ENCODE measurements at regions not wholly inside any gene's neighbourhood (a gene's known extent, or its start where the extent isn't known, plus 50 kb on each side); places are given as distances from the start of the nearest gene placed in this dataset.

DNA sequence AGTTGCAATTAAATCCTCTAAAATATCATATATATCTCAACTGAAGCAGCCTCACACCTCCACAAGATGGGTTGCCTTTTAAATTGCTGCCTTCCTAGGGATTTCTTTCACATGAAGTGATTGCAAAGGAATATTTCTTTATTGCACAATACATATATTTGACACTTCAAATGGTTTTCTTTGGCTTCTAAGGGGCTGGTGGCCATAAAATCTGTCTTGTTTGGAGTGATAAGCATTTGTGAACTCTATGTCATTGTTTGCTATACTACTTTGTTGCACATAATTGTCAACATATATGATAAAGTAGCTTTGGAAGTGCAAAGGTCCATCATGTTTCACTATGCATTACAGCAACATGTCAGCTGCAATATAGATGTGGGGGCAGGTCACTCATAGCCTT is 2380.9 kb downstream of the PCDH9 start:
- no peak for DNase-seq

DNA sequence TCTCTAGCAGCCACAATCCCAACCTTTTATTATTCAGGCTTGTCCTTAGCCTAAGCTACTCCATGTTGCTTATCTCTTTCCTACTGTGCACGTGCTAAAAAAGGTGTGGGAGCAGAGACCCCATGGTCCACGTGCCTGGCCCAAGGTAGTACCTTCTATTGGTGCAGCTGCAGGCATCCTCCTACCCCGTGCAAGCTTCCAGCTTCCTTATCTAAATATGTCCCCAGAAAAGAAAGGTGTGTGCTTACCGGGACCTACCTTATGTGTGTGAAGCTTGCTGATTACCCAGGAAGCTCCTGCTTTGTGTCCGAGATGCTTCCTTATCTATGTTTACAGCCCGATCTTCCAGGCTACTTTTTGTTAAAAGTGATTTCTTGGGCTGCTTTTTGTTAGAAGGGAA is 2382.4 kb downstream of the PCDH9 start:
- no peak for DNase-seq

DNA sequence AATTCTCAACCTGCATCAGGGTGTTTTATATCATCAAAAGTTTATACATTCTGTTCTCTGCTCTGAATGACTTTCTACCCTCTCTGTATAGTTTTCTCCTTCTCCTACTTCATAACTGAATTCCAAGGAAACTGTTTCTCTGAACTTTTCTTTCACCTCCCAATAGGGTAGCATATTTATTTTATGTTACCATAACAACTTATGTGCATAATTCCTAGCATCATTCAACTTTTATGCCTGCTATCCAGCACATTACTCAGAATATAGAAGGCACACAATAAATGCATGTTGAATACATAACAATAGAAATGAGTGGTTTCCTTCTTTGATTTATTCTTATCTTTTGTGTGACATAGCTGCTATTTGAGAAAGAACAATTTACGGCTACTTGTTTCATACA is 2385.0 kb downstream of the PCDH9 start:
- DNase-seq: no peak

DNA sequence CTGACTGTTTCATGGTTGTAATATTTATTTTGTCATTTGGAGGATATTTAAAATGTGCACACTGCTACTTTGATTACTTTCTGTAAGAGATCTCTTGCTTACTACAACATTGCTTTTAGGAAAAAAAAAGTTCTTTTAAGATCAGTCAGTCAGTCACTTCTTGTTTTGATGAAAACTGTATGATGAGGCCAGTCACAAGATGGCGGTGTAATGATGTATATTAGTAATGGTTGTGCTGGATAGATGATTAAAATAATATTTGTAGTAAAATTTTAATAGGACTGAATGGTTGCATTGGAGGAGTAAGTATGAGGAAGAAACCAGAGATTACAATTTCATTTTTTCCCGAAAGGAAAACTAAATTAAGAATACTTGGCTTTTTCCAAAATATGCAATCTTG is 2411.1 kb downstream of the PCDH9 start:
- no peak for DNase-seq

GRCh38 chr13:64817691-64818090 is 2412.4 kb downstream of the PCDH9 start:
- no peak for DNase-seq

- no peak for DNase-seq
Observed at GRCh38 chr13:64810750-64811149, 2419.4 kb downstream of the PCDH9 start.

- DNase-seq: no peak
Observed at GRCh38 chr13:64808704-64809103, 2421.4 kb downstream of the PCDH9 start.

- DNase-seq: no peak
Observed at GRCh38 chr13:64801768-64802167, 2428.4 kb downstream of the PCDH9 start.

GRCh38 chr13:64798422-64798821 is 2431.7 kb downstream of the PCDH9 start:
- DNase-seq: no peak

DNA sequence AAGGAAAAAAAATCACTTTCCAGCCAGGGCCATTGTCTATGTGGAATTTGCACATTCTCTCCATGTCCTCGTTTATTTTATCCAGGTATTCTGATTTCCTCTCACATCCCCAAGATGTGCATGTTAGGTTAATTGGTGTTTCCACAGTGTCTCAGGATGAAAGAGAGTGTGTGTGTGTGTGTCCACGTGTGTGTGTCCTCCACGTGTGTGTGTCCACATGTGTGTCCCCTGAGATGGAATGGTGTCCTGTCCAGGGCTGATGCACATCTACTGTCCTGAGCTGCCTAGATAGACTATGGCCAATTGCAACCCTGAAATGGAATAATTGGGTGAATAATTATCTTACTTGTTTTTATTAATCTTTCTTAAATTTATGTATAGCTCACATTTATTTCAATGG is 2436.5 kb downstream of the PCDH9 start:
- no peak for DNase-seq

DNA sequence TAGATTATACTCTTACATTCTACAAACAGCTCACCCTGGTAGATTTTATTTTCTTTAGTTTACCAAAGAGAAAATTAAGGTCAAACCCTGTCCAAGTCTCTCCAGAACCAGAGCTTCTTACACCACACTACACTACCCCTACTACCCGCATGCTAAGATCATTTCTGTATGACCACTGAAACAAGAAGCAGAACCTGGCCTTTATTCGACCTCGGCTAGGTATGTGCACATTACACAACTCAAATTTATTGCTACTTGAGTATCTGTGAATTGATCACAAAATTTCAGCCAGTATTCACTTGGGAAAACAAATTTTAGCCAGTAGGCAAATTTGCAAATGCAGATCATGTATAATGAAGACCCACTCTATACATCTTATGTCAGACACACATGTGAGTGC is 2437.0 kb downstream of the PCDH9 start:
- no peak for DNase-seq

DNA sequence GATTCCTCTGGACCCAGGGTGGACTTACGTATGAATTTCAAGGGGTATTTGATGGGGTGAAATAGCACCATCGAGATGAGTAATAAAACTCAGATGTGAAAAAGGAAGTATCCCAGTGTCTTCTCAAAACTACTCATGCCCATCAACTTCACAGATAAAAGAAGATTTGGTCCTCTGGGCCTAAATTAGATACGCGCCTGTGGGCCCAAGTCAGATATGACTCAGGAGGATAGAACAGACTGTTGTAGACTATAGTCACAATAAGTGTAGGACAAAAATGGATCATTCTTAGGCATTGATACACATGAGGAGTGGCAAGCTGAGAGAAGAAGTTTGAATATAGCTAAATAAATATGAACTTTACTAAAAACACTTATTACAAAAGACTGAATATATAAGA is 2438.8 kb downstream of the PCDH9 start:
- DNase-seq: no peak

DNA sequence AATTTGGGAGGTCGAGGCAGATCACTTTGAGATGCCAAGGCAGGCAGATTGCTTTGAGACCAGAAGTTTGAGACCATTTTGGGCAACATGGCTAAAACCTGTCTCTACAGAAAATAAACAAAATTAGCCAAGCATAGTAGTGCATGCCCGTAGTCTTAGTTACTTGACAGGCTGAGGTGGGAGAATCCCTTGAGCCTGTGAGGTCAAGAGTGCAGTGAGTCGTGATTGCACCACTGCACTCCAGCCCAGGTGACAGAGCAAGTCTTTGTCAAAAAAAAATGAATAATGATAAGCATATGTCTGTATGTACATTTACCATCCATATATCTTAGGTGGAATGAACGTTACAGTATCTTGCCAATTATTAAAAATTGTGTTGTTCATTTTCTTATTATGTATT is 2447.7 kb downstream of the PCDH9 start:
- DNase-seq: no peak

GRCh38 chr13:64778002-64778401 is 2452.1 kb downstream of the PCDH9 start:
- DNase-seq: no peak

GRCh38 chr13:64774915-64775314 is 2455.2 kb downstream of the PCDH9 start:
- DNase-seq: no peak

- no peak for DNase-seq
Observed at GRCh38 chr13:64770743-64771142, 2459.4 kb downstream of the PCDH9 start.

DNA sequence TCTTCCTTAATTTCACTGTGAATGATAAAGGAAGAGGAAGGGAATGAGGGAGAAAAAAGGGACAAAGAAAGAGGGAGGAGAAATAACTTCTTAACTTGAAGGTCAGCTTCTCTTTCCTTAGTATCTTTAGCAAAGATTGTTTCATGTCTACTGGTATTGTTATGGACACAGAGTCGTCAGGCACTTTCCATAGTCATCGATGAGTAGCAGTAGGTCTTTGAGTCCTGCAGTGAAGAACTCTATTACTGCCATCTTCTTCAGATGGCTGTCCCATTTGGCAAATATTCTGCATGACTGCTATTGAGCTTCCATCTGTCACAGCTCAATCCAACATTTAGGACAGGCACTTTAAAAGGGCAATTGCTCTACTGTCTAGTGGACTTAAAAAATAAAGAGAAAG is 2463.1 kb downstream of the PCDH9 start:
- DNase-seq: no peak

GRCh38 chr13:64765636-64766035 is 2464.5 kb downstream of the PCDH9 start:
- no peak for DNase-seq

GRCh38 chr13:64758521-64759244 is 2471.5 kb downstream of the PCDH9 start:
- DNase-seq: no peak

DNA sequence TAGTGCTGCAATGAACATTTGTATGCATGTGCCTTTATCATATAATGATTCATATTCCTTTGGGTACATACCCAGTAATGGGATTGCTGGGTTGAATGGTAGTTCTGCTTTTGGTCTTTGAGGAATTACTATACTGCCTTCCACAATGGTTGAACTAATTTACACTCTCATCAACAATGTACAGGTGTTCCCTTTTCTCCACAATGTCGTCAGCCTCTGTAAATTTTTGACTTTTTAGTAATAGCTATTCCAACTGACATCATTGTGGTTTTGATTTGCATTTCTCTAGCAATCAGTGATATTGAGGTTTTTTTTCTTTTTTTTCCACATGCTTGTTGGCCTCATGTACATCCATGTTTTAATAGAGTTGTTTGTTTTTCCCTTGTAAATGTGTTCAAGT is 2473.5 kb downstream of the PCDH9 start:
- DNase-seq: no peak

DNA sequence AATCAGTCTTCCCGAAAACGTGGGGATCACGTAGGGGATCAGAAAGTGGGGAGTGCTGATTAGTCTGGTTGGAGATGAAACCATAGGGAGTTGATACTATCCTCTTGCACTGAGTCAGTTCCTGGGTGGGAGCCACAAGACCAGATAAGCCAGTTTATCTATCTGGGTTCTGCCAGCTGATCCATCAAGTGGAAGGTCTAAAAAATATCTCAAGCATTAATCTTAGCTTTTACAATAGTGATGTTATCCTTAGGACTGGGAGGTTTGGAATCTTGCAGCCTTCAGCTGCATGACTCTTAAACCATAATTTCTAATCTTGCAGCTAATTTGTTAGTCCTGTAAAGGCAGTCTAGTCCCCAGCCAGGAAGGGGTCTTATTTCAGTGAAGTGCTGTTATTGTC is 2474.2 kb downstream of the PCDH9 start:
- no peak for DNase-seq

- DNase-seq: no peak
Observed at GRCh38 chr13:64753233-64754000, 2476.7 kb downstream of the PCDH9 start.

- no peak for DNase-seq
Observed at GRCh38 chr13:64749301-64749700, 2480.8 kb downstream of the PCDH9 start.

DNA sequence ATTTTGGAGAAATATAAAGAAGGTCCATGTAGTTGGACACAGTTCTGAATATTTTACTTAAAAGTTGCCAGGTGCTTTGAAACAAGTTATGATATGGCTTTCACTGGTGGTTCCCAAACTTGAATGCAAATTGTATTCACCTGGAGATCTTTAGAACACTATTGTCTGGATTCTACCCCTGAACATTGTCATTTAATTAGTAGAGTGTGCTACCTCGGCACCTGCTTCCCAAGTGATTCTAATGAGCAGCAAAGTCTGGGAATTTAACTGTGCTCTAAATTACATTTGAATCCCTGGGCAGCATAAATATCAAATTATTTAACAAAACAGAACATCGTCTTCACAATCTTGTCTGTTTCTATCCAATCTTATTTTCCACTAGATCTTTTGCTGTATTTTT is 2483.3 kb downstream of the PCDH9 start:
- no peak for DNase-seq

GRCh38 chr13:64740493-64740892 is 2489.6 kb downstream of the PCDH9 start:
- no peak for DNase-seq
